ENCODE measurements at regions not wholly inside any gene's neighbourhood (a gene's known extent, or its start where the extent isn't known, plus 50 kb on each side); places are given as distances from the start of the nearest gene placed in this dataset.

DNA sequence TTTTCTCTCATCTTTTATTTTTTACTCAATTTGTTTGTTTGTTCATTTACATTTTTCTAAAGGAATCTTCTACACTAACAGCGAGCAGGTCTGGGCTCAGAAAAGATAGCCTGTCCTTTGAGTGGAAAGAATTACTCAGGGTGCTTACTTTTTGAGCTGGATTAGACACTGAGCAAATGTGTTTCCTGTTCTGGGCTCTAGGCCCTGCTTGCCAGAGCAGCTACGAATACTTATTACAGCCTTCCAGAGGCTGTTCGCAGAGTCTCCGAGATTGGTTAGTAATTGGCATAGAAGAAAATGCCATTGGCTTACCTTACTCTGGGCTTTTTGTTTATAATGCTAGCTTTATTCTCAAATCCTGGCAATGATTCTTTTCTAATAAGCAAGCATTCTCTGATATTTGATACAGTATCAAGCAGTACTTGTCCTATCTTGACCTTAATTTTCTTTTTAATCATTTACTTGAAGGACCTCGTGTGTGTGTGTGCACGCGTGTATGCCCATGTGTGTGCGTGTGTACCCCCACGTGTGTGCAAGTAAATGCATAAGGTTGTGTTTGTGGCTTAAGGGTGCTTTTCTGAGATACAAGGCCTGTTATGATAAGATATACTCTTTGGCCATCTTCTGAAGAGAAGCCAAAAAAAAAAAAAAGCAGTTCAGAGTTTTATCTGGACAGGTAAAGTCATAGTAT is 76.2 kb upstream of the GRXCR1 start:
- no peak overlapping the region for H2AFZ ChIP-seq (ENCODE audit: low read depth, low read length)
- H3K27me3 ChIP-seq (ENCODE audit: insufficient read depth, low read depth, low read length), result no peaks in the 10 kb centered on the region
- H3F3A ChIP-seq (ENCODE audit: insufficient read depth, low read length, poor library complexity, severe bottlenecking), result no peaks in the 10 kb centered on the region
- no peaks in the 10 kb centered on the region for H3K9me3 ChIP-seq (ENCODE audit: low read length)
- no peaks in the 10 kb centered on the region for H3K36me3 ChIP-seq (ENCODE audit: insufficient read depth, low read length)
- no peaks in the 10 kb centered on the region for H4K20me1 ChIP-seq (ENCODE audit: insufficient read depth)
- no peak overlapping the region for H3K27ac ChIP-seq (ENCODE audit: low read length)
- no peaks in the 10 kb centered on the region for H3K9me2 ChIP-seq (ENCODE audit: insufficient read depth, low read length)
- no peak overlapping the region for H3K4me3 ChIP-seq (ENCODE audit: low read length)
- TF ChIP-seq, protein P1, sequence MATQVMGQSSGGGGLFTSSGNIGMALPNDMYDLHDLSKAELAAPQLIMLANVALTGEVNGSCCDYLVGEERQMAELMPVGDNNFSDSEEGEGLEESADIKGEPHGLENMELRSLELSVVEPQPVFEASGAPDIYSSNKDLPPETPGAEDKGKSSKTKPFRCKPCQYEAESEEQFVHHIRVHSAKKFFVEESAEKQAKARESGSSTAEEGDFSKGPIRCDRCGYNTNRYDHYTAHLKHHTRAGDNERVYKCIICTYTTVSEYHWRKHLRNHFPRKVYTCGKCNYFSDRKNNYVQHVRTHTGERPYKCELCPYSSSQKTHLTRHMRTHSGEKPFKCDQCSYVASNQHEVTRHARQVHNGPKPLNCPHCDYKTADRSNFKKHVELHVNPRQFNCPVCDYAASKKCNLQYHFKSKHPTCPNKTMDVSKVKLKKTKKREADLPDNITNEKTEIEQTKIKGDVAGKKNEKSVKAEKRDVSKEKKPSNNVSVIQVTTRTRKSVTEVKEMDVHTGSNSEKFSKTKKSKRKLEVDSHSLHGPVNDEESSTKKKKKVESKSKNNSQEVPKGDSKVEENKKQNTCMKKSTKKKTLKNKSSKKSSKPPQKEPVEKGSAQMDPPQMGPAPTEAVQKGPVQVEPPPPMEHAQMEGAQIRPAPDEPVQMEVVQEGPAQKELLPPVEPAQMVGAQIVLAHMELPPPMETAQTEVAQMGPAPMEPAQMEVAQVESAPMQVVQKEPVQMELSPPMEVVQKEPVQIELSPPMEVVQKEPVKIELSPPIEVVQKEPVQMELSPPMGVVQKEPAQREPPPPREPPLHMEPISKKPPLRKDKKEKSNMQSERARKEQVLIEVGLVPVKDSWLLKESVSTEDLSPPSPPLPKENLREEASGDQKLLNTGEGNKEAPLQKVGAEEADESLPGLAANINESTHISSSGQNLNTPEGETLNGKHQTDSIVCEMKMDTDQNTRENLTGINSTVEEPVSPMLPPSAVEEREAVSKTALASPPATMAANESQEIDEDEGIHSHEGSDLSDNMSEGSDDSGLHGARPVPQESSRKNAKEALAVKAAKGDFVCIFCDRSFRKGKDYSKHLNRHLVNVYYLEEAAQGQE (IDR thresholded peaks at IDR 0.05; ENCODE audit: borderline replicate concordance), result no peak
- TF ChIP-seq EZH2 (IDR thresholded peaks at IDR 0.05; ENCODE audit: borderline replicate concordance, insufficient read depth, low read length, poor library complexity, severe bottlenecking) (no peak), TAF1 (IDR thresholded peaks at IDR 0.05; ENCODE audit: low read depth) (no peak), SMC3 (conservative IDR thresholded peaks at IDR 0.05; ENCODE audit: poor library complexity) (no peak), POLR2AphosphoS5 (IDR thresholded peaks at IDR 0.05) (no peak), EP300 (conservative IDR thresholded peaks at IDR 0.05; ENCODE audit: poor library complexity, severe bottlenecking) (no peak), RAD21 (conservative IDR thresholded peaks at IDR 0.05) (no peak), MXI1 (conservative IDR thresholded peaks at IDR 0.05; ENCODE audit: poor library complexity, severe bottlenecking) (no peak)
- TF ChIP-seq, protein P2, sequence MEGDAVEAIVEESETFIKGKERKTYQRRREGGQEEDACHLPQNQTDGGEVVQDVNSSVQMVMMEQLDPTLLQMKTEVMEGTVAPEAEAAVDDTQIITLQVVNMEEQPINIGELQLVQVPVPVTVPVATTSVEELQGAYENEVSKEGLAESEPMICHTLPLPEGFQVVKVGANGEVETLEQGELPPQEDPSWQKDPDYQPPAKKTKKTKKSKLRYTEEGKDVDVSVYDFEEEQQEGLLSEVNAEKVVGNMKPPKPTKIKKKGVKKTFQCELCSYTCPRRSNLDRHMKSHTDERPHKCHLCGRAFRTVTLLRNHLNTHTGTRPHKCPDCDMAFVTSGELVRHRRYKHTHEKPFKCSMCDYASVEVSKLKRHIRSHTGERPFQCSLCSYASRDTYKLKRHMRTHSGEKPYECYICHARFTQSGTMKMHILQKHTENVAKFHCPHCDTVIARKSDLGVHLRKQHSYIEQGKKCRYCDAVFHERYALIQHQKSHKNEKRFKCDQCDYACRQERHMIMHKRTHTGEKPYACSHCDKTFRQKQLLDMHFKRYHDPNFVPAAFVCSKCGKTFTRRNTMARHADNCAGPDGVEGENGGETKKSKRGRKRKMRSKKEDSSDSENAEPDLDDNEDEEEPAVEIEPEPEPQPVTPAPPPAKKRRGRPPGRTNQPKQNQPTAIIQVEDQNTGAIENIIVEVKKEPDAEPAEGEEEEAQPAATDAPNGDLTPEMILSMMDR (IDR thresholded peaks at IDR 0.05; ENCODE audit: poor library complexity, severe bottlenecking), result no peak
- H3K79me2 ChIP-seq (replicated peaks; ENCODE audit: insufficient read depth, low read length), result no peaks in the 10 kb centered on the region
- no peak overlapping the region for H3K9ac ChIP-seq (ENCODE audit: low read length)
- H3K4me2 ChIP-seq (ENCODE audit: low read length), result no peak overlapping the region

DNA sequence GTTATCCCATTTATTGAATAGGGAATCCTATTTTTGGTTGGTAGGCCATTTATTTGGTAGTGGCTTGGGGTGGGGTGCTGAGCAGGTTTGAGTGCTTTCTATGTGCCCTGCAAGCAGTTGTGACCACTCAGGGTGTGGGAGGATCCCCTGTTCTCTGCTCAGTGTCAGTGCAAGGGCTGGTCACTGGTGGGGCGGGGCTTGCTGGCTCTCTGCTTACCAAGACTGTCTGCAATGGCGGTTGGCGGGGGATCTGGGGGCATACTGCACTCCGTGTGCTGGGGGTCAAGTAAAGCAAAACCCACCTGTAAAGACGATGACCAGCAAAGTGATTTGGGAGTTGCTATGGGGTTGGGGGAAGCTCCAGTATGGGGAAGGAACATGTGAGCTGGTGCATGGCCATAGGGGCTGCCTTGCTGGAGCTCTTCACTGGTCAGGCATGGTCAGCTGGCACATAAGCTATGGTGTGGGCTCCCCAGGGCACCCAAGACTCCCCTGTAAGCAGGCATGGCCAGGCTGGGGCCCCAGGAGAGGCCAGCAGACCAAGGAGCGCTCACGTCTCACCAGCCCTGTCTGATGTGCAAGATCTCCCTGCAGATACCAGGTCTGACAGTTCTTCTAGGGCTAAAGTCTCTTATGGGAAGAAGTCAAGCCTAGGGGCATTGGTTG is 83.0 kb upstream of the GRXCR1 start:
- H3K4me2 ChIP-seq (ENCODE audit: low read length), result no peak overlapping the region
- no peak overlapping the region for H3K9ac ChIP-seq (ENCODE audit: low read length)
- H3K36me3 ChIP-seq (ENCODE audit: insufficient read depth, low read length), result no peaks in the 10 kb centered on the region
- H3K27me3 ChIP-seq (ENCODE audit: insufficient read depth, low read depth, low read length), result no peaks in the 10 kb centered on the region
- no peaks in the 10 kb centered on the region for H3K79me2 ChIP-seq (replicated peaks; ENCODE audit: insufficient read depth, low read length)
- H4K20me1 ChIP-seq (ENCODE audit: insufficient read depth), result no peaks in the 10 kb centered on the region
- no peak overlapping the region for H3K27ac ChIP-seq (ENCODE audit: low read length)
- H3F3A ChIP-seq (ENCODE audit: insufficient read depth, low read length, poor library complexity, severe bottlenecking), result no peaks in the 10 kb centered on the region
- no peaks in the 10 kb centered on the region for H3K9me2 ChIP-seq (ENCODE audit: insufficient read depth, low read length)
- no peak overlapping the region for H2AFZ ChIP-seq (ENCODE audit: low read depth, low read length)
- H3K9me3 ChIP-seq (ENCODE audit: low read length), result no peaks in the 10 kb centered on the region
- TF ChIP-seq, protein P2 (IDR thresholded peaks at IDR 0.05; ENCODE audit: poor library complexity, severe bottlenecking), result no peak
- TF ChIP-seq POLR2AphosphoS5 (IDR thresholded peaks at IDR 0.05), result no peak
- no peak for TF ChIP-seq EZH2 (IDR thresholded peaks at IDR 0.05; ENCODE audit: borderline replicate concordance, insufficient read depth, low read length, poor library complexity, severe bottlenecking)
- no peak for TF ChIP-seq TAF1 (IDR thresholded peaks at IDR 0.05; ENCODE audit: low read depth)
- TF ChIP-seq MXI1 (conservative IDR thresholded peaks at IDR 0.05; ENCODE audit: poor library complexity, severe bottlenecking), result no peak
- no peak for TF ChIP-seq SMC3 (conservative IDR thresholded peaks at IDR 0.05; ENCODE audit: poor library complexity)
- TF ChIP-seq RAD21 (conservative IDR thresholded peaks at IDR 0.05), result no peak
- TF ChIP-seq EP300 (conservative IDR thresholded peaks at IDR 0.05; ENCODE audit: poor library complexity, severe bottlenecking), result no peak
- TF ChIP-seq, protein P1 (IDR thresholded peaks at IDR 0.05; ENCODE audit: borderline replicate concordance), result no peak
- H3K4me3 ChIP-seq (ENCODE audit: low read length), result no peak overlapping the region
